ENCODE measurements at regions not wholly inside any gene's neighbourhood (a gene's known extent, or its start where the extent isn't known, plus 50 kb on each side); places are given as distances from the start of the nearest gene placed in this dataset.

DNA sequence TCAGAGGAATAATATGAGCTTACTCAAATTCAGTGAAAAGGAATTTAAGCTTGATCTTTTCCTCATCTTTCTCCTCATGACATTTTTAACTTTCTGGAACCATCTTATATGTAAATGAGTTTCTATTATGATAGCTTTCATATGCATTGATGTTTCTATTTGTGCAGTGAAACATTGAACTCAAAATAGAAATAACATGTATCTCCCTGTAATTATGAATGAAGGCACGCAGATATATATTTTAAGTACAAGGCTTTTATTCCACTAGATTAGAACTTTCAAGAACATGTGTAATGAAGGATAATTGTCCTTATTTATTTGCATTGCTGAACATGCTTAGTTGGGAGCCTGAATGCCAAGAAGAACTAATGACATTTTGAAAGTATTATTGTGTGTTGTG is 1391.7 kb upstream of the MIR17HG start:
- no peaks in the 10 kb centered on the region for H3K27me3 ChIP-seq (ENCODE audit: control insufficient read depth in 4 of 4, insufficient read depth in 4 of 4, low read length in 3 of 4)
- DNase-seq (ENCODE audit: low spot score), result no peak
- TF ChIP-seq FOXA1 (IDR thresholded peaks at IDR 0.05) (no peak), HNF4G (IDR thresholded peaks at IDR 0.05) (no peak), NR2F2 (IDR thresholded peaks at IDR 0.05) (no peak), SP1 (IDR thresholded peaks at IDR 0.05) (no peak), GABPA (IDR thresholded peaks at IDR 0.05 in 1 of 2, conservative IDR thresholded peaks at IDR 0.05 in 1 of 2) (no peak), TAF1 (conservative IDR thresholded peaks at IDR 0.05) (no peak), HNF4A (conservative IDR thresholded peaks at IDR 0.05) (no peak), FOXA2 (IDR thresholded peaks at IDR 0.05) (no peak), JUND (IDR thresholded peaks at IDR 0.05) (no peak)
- TF ChIP-seq, protein P1, sequence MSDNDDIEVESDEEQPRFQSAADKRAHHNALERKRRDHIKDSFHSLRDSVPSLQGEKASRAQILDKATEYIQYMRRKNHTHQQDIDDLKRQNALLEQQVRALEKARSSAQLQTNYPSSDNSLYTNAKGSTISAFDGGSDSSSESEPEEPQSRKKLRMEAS (IDR thresholded peaks at IDR 0.05), result no peak
- TF ChIP-seq, protein P2, sequence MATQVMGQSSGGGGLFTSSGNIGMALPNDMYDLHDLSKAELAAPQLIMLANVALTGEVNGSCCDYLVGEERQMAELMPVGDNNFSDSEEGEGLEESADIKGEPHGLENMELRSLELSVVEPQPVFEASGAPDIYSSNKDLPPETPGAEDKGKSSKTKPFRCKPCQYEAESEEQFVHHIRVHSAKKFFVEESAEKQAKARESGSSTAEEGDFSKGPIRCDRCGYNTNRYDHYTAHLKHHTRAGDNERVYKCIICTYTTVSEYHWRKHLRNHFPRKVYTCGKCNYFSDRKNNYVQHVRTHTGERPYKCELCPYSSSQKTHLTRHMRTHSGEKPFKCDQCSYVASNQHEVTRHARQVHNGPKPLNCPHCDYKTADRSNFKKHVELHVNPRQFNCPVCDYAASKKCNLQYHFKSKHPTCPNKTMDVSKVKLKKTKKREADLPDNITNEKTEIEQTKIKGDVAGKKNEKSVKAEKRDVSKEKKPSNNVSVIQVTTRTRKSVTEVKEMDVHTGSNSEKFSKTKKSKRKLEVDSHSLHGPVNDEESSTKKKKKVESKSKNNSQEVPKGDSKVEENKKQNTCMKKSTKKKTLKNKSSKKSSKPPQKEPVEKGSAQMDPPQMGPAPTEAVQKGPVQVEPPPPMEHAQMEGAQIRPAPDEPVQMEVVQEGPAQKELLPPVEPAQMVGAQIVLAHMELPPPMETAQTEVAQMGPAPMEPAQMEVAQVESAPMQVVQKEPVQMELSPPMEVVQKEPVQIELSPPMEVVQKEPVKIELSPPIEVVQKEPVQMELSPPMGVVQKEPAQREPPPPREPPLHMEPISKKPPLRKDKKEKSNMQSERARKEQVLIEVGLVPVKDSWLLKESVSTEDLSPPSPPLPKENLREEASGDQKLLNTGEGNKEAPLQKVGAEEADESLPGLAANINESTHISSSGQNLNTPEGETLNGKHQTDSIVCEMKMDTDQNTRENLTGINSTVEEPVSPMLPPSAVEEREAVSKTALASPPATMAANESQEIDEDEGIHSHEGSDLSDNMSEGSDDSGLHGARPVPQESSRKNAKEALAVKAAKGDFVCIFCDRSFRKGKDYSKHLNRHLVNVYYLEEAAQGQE (IDR thresholded peaks at IDR 0.05), result no peak
- TF ChIP-seq, protein P3, sequence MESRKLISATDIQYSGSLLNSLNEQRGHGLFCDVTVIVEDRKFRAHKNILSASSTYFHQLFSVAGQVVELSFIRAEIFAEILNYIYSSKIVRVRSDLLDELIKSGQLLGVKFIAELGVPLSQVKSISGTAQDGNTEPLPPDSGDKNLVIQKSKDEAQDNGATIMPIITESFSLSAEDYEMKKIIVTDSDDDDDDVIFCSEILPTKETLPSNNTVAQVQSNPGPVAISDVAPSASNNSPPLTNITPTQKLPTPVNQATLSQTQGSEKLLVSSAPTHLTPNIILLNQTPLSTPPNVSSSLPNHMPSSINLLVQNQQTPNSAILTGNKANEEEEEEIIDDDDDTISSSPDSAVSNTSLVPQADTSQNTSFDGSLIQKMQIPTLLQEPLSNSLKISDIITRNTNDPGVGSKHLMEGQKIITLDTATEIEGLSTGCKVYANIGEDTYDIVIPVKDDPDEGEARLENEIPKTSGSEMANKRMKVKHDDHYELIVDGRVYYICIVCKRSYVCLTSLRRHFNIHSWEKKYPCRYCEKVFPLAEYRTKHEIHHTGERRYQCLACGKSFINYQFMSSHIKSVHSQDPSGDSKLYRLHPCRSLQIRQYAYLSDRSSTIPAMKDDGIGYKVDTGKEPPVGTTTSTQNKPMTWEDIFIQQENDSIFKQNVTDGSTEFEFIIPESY (IDR thresholded peaks at IDR 0.05), result no peak
- H3K4me1 ChIP-seq (ENCODE audit: control insufficient read depth in 4 of 4, insufficient read depth in 4 of 4, low read length in 3 of 4), result no peaks in the 10 kb centered on the region
- no peak overlapping the region for H3K4me3 ChIP-seq (ENCODE audit: low read depth in 1 of 3, low read length in 3 of 3)
- no peaks in the 10 kb centered on the region for H3K36me3 ChIP-seq (ENCODE audit: control insufficient read depth in 4 of 4, insufficient read depth in 3 of 4, low read depth in 1 of 4, low read length in 3 of 4)
- 81% methylated on average over 1 of the region's 1 CpG for WGBS
- H3K9ac ChIP-seq (ENCODE audit: low read depth in 1 of 2, low read length in 2 of 2), result no peak overlapping the region
- H3K9me3 ChIP-seq (ENCODE audit: control insufficient read depth in 4 of 4, low read length in 3 of 4), result no peaks in the 10 kb centered on the region
- no peak overlapping the region for H3K27ac ChIP-seq (ENCODE audit: low read depth in 1 of 2, low read length in 2 of 2)

DNA sequence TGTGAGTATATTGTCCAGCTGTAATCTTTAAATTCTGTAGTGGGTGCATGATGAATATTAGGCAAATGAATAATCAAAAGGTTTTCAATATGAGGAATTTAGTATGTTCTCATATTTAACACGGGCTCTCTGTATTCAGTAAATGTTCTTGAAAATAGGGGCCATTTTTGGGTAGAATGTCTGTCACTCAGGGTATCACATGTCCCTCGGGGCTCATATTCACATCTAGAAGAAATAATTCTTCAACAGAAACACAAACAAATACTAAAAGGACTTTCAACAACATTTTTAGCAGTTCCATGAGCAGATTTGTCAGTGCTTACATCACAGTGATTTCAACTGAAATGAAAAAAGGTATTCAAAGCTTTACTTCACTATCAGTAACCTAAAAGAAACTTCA is 1388.4 kb upstream of the MIR17HG start:
- Histone ChIP-seq H3K27ac (ENCODE audit: low read depth in 1 of 2, low read length in 2 of 2) (no peak overlapping the region), H3K4me1 (ENCODE audit: control insufficient read depth in 4 of 4, insufficient read depth in 4 of 4, low read length in 3 of 4) (no peaks in the 10 kb centered on the region), H3K36me3 (ENCODE audit: control insufficient read depth in 4 of 4, insufficient read depth in 3 of 4, low read depth in 1 of 4, low read length in 3 of 4) (no peaks in the 10 kb centered on the region), H3K4me3 (ENCODE audit: low read depth in 1 of 3, low read length in 3 of 3) (no peak overlapping the region), H3K9me3 (ENCODE audit: control insufficient read depth in 4 of 4, low read length in 3 of 4) (no peaks in the 10 kb centered on the region), H3K9ac (ENCODE audit: low read depth in 1 of 2, low read length in 2 of 2) (no peak overlapping the region), H3K27me3 (ENCODE audit: control insufficient read depth in 4 of 4, insufficient read depth in 4 of 4, low read length in 3 of 4) (no peaks in the 10 kb centered on the region)
- TF ChIP-seq FOXA1 (IDR thresholded peaks at IDR 0.05) (no peak), TAF1 (conservative IDR thresholded peaks at IDR 0.05) (no peak), JUND (IDR thresholded peaks at IDR 0.05) (no peak), EGR1 (IDR thresholded peaks at IDR 0.05; ENCODE audit: low read depth in 2 of 2) (no peak), GABPA (IDR thresholded peaks at IDR 0.05 in 1 of 2, conservative IDR thresholded peaks at IDR 0.05 in 1 of 2) (no peak), HNF4G (IDR thresholded peaks at IDR 0.05) (no peak), FOXA2 (IDR thresholded peaks at IDR 0.05) (no peak), YY1 (IDR thresholded peaks at IDR 0.05) (no peak), SP1 (IDR thresholded peaks at IDR 0.05) (no peak), RAD21 (IDR thresholded peaks at IDR 0.05) (no peak), NR2F2 (IDR thresholded peaks at IDR 0.05) (no peak), HNF4A (conservative IDR thresholded peaks at IDR 0.05) (no peak)
- TF ChIP-seq, protein P3 (IDR thresholded peaks at IDR 0.05), result no peak
- TF ChIP-seq, protein P1 (IDR thresholded peaks at IDR 0.05), result no peak
- TF ChIP-seq, protein P2 (IDR thresholded peaks at IDR 0.05), result no peak
- TF ChIP-seq, protein P4, sequence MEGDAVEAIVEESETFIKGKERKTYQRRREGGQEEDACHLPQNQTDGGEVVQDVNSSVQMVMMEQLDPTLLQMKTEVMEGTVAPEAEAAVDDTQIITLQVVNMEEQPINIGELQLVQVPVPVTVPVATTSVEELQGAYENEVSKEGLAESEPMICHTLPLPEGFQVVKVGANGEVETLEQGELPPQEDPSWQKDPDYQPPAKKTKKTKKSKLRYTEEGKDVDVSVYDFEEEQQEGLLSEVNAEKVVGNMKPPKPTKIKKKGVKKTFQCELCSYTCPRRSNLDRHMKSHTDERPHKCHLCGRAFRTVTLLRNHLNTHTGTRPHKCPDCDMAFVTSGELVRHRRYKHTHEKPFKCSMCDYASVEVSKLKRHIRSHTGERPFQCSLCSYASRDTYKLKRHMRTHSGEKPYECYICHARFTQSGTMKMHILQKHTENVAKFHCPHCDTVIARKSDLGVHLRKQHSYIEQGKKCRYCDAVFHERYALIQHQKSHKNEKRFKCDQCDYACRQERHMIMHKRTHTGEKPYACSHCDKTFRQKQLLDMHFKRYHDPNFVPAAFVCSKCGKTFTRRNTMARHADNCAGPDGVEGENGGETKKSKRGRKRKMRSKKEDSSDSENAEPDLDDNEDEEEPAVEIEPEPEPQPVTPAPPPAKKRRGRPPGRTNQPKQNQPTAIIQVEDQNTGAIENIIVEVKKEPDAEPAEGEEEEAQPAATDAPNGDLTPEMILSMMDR (IDR thresholded peaks at IDR 0.05; ENCODE audit: low read depth, low read length, missing input control), result no peak
- no peak for DNase-seq (ENCODE audit: low spot score)
- WGBS, result 74% methylated on average over 2 of the region's 2 CpGs

Data from liver (tissue), 8 donors.